H1 (cell line): ENCODE measurements at regions not wholly inside any gene's neighbourhood (a gene's known extent, or its start where the extent isn't known, plus 50 kb on each side); places are given as distances from the start of the nearest gene placed in this dataset.

Source experiments
- CTCF ChIA-PET: fragments of 300-600 bp; sonication (Branson Sonifier 250); formaldehyde crosslinking; loops from one replicate; lab custom pipeline; 2021; ENCODE audit not compliant: partially characterized antibody; lab: Charles Lee
- POLR2A ChIA-PET: fragments of 300-600 bp; sonication (Branson Sonifier 250); formaldehyde crosslinking; loops from one replicate; lab custom pipeline; 2021; ENCODE audit warnings: inconsistent platforms; ENCODE audit not compliant: partially characterized antibody; lab: Charles Lee
- DNase-seq, 2 experiments: peaks; one replicate each; pipeline versions ENCODE4 v3.0.0 to v3.0.0-alpha.2; 2010 to 2022; ENCODE audit warnings: low spot score in 2 of 2, low read depth in 1 of 2, mixed read lengths in 1 of 2
- FAIRE-seq: peaks from 2 replicates; lab custom pipeline; 2011; peaks lifted over from hg19 to GRCh38; lab: Jason Lieb, UNC
- H2AFZ ChIP-seq: 2 replicates; pipeline ENCODE4 v1.8.1; 2012; ENCODE audit warnings: low read length, inconsistent platforms
- H2AK5ac ChIP-seq: 2 replicates; pipeline ENCODE4 v1.6.1; 2013; ENCODE audit warnings: low read depth, low read length
- H2BK120ac ChIP-seq: replicated peaks from 2 replicates; pipeline ENCODE3; 2013; ENCODE audit warnings: low read depth, low read length, inconsistent platforms
- H2BK12ac ChIP-seq: 2 replicates; pipeline ENCODE4 v1.6.1; 2013; ENCODE audit warnings: low read depth, low read length
- H2BK15ac ChIP-seq: 2 replicates; pipeline ENCODE4 v1.6.1; 2013; ENCODE audit warnings: low read length
- H2BK20ac ChIP-seq: 2 replicates; pipeline ENCODE4 v1.6.1; 2013; ENCODE audit warnings: low read length
- H2BK5ac ChIP-seq: 2 replicates; pipeline ENCODE4 v1.6.1; 2013; ENCODE audit warnings: low read depth, low read length
- H3K14ac ChIP-seq: 2 replicates; pipeline ENCODE4 v1.6.1; 2013; ENCODE audit warnings: inconsistent platforms; ENCODE audit not compliant: insufficient read length
- H3K18ac ChIP-seq: 2 replicates; pipeline ENCODE4 v1.6.1; 2013; ENCODE audit warnings: low read length; ENCODE audit errors: extremely low read depth
- H3K23ac ChIP-seq: 2 replicates; pipeline ENCODE4 v1.6.1; 2013; ENCODE audit warnings: inconsistent platforms; ENCODE audit not compliant: insufficient read length
- H3K23me2 ChIP-seq: 2 replicates; pipeline ENCODE4 v1.6.1; 2013; ENCODE audit warnings: low read depth, low read length
- H3K27ac ChIP-seq: 2 replicates; pipeline ENCODE4 v1.6.1; 2011; ENCODE audit warnings: low read depth, low read length, inconsistent platforms
- H3K27me3 ChIP-seq, 4 experiments: replicated peaks in 1 of 4; 1 replicate in 1 of 4; 2 replicates in 3 of 4; pipeline versions ENCODE4 v1.6.1 to v1.8.1; 2011 to 2013; ENCODE audit warnings: low read length in 3 of 4, mild to moderate bottlenecking in 3 of 4, inconsistent platforms in 2 of 4, mixed read lengths in 2 of 4, moderate library complexity in 1 of 4; ENCODE audit not compliant: control insufficient read depth in 3 of 4, insufficient read depth in 3 of 4; ENCODE audit errors: extremely low read depth in 1 of 4
- H3K36me3 ChIP-seq, 4 experiments: 2 replicates each; pipeline versions ENCODE4 v1.6.1 to v1.8.1; 2011 to 2013; ENCODE audit warnings: mild to moderate bottlenecking in 4 of 4, low read length in 3 of 4, moderate library complexity in 2 of 4, control low read depth in 1 of 4, inconsistent platforms in 1 of 4; ENCODE audit not compliant: insufficient read depth in 4 of 4, control insufficient read depth in 2 of 4
- H3K4ac ChIP-seq: replicated peaks from 2 replicates; pipeline ENCODE3; 2013; ENCODE audit warnings: low read length, low read depth, mixed read lengths, inconsistent platforms; ENCODE audit not compliant: insufficient read length
- H3K4me1 ChIP-seq, 4 experiments: replicated peaks in 1 of 4; 1 replicate in 1 of 4; 2 replicates in 3 of 4; pipeline versions ENCODE4 v1.6.1 to v1.8.1; 2011 to 2013; ENCODE audit warnings: low read length in 3 of 4, inconsistent platforms in 2 of 4, mixed read lengths in 1 of 4; ENCODE audit not compliant: insufficient read depth in 4 of 4, control insufficient read depth in 3 of 4
- H3K4me2 ChIP-seq, 2 experiments: 2 replicates each; pipeline versions ENCODE4 v1.6.1 to v1.8.1; 2011 to 2013; ENCODE audit warnings: low read depth in 2 of 2, low read length in 2 of 2, control low read depth in 1 of 2, inconsistent platforms in 1 of 2, mild to moderate bottlenecking in 1 of 2; ENCODE audit not compliant: insufficient read depth in 1 of 2
- H3K4me3 ChIP-seq, 4 experiments: fragments of 200-600, 300-600 bp in 1 of 4; sonication (generic), shearing (Covaris generic), sonication (Bioruptor Twin) in 1 of 4; 2 replicates each; pipeline versions ENCODE4 v1.5.1 to v1.8.1; 2011 to 2016; ENCODE audit warnings: low read length in 4 of 4, low read depth in 3 of 4, control low read depth in 2 of 4, inconsistent platforms in 2 of 4, mild to moderate bottlenecking in 2 of 4, mixed read lengths in 1 of 4, moderate library complexity in 1 of 4; ENCODE audit not compliant: insufficient read depth in 2 of 4; ENCODE audit errors: extremely low read depth in 1 of 4
- H3K56ac ChIP-seq: replicated peaks from 2 replicates; pipeline ENCODE3; 2013; ENCODE audit warnings: low read depth, mild to moderate bottlenecking, mixed read lengths, low read length, inconsistent platforms; ENCODE audit not compliant: insufficient read length
- H3K79me1 ChIP-seq: 2 replicates; pipeline ENCODE4 v1.6.1; 2013; ENCODE audit warnings: low read depth, low read length, control low read depth
- H3K79me2 ChIP-seq, 2 experiments: 2 replicates each; pipeline versions ENCODE4 v1.6.1 to v1.8.1; 2012 to 2013; ENCODE audit warnings: low read length in 2 of 2, mild to moderate bottlenecking in 2 of 2, inconsistent platforms in 1 of 2; ENCODE audit not compliant: insufficient read depth in 2 of 2, control insufficient read depth in 1 of 2
- H3K9ac ChIP-seq, 4 experiments: replicated peaks in 1 of 4; 1 replicate in 1 of 4; 2 replicates in 3 of 4; pipeline versions ENCODE4 v1.6.1 to v1.8.1; 2011 to 2013; ENCODE audit warnings: low read depth in 3 of 4, low read length in 3 of 4, control low read depth in 2 of 4, mild to moderate bottlenecking in 2 of 4, moderate library complexity in 2 of 4, inconsistent platforms in 1 of 4; ENCODE audit errors: extremely low read depth in 1 of 4
- H3K9me3 ChIP-seq, 2 experiments: 2 replicates each; pipeline versions ENCODE4 v1.6.1 to v1.8.1; 2012 to 2013; ENCODE audit warnings: mild to moderate bottlenecking in 2 of 2, moderate library complexity in 2 of 2, control low read depth in 1 of 2, inconsistent platforms in 1 of 2, low read depth in 1 of 2, low read length in 1 of 2, mixed read lengths in 1 of 2; ENCODE audit not compliant: insufficient read depth in 2 of 2
- H4K20me1 ChIP-seq, 2 experiments: replicated peaks in 1 of 2; 2 replicates each; pipeline versions ENCODE3 to v1.8.1; 2011 to 2013; ENCODE audit warnings: inconsistent platforms in 2 of 2, low read length in 2 of 2, mild to moderate bottlenecking in 1 of 2; ENCODE audit not compliant: insufficient read depth in 2 of 2, control insufficient read depth in 1 of 2
- H4K5ac ChIP-seq: 2 replicates; pipeline ENCODE4 v1.6.1; 2013; ENCODE audit warnings: low read length, low read depth, mixed read lengths, inconsistent platforms; ENCODE audit not compliant: insufficient read length
- H4K8ac ChIP-seq: 2 replicates; pipeline ENCODE4 v1.8.0; 2013; ENCODE audit warnings: mild to moderate bottlenecking, moderate library complexity, low read length, inconsistent platforms; ENCODE audit not compliant: insufficient read depth; ENCODE audit errors: extremely low read depth
- H4K91ac ChIP-seq: replicated peaks from 2 replicates; pipeline ENCODE3; 2013; ENCODE audit warnings: low read length, mixed read lengths, inconsistent platforms; ENCODE audit not compliant: insufficient read length
- POU5F1 ChIP-seq: IDR thresholded peaks from 2 replicates; pipeline ENCODE4 v1.6.1; 2011; ENCODE audit warnings: low read depth, mild to moderate bottlenecking, low read length, moderate library complexity
- WGBS, 2 experiments: shearing (Covaris generic) in 1 of 2; methylation state at CpG; one replicate each; pipeline versions ENCODE4 v1.1.6 to v1.1.7; 2013 to 2015; ENCODE audit warnings: low lambda C conversion rate in 2 of 2, mixed read lengths in 2 of 2, inconsistent platforms in 1 of 2, low coverage in 1 of 2, missing lambda C conversion rate in 1 of 2; ENCODE audit not compliant: insufficient replicate concordance in 2 of 2, insufficient coverage in 1 of 2, insufficient read length in 1 of 2; ENCODE audit errors: extremely low coverage in 1 of 2, missing lambda C conversion rate in 1 of 2; 5-methylcytosine and 5-hydroxymethylcytosine counted together

GRCh38 chr21:19322360-19322759 lies 918.8 kb upstream of the TMPRSS15 start:
- Histone ChIP-seq H3K56ac (no peak overlapping the region), H3K27me3 (no peaks in the 10 kb centered on the region), H4K8ac (no peak overlapping the region), H3K36me3 (no peaks in the 10 kb centered on the region; a peak in 1 of 8 replicates), H2BK5ac (no peak overlapping the region), H2BK12ac (no peak overlapping the region), H4K20me1 (no peaks in the 10 kb centered on the region), H3K4me3 (no peak overlapping the region), H2AFZ (no peak overlapping the region), H2AK5ac (no peak overlapping the region), H3K18ac (no peak overlapping the region), H3K4me1 (no peaks in the 10 kb centered on the region), H4K5ac (no peak overlapping the region), H3K79me1 (no peaks in the 10 kb centered on the region), H4K91ac (no peak overlapping the region), H3K9ac (no peak overlapping the region), H3K4me2 (no peak overlapping the region), H2BK15ac (no peak overlapping the region), H3K9me3 (peaks cover 0 to under 1% of the 10 kb centered on the region in 2 experiments; a peak in 1 of 4 replicates), H3K79me2 (no peaks in the 10 kb centered on the region), H3K14ac (no peak overlapping the region), H3K23me2 (no peaks in the 10 kb centered on the region), H3K4ac (no peak overlapping the region), H2BK20ac (no peak overlapping the region), H3K27ac (no peak overlapping the region), H2BK120ac (no peak overlapping the region), H3K23ac (no peak overlapping the region)
- POLR2A ChIA-PET, result no interaction called here
- CTCF ChIA-PET, result interaction anchor here (0.6 kb wide), 1 partner anchor 1547 kb away, joined by 3 read pairs; no protein-coding TSS in a partner anchor
- 75% methylated on average over 1 of the region's 1 CpG; no CpG with 5 or more reads in 1 of the 2 experiments for WGBS, 2 experiments
- FAIRE-seq, result no peak
- DNase-seq, result no peak
- TF ChIP-seq POU5F1, result no peak
